HG03108 (cell line): ENCODE measurements at regions not wholly inside any gene's neighbourhood (a gene's known extent, or its start where the extent isn't known, plus 50 kb on each side); places are given as distances from the start of the nearest gene placed in this dataset.
A peak's percentile ranks its signal among the peaks of the same experiment; 100 is the strongest.

Experiments used
- ATAC-seq: cut with Tn5 transposase; IDR thresholded peaks from one replicate; pipeline ENCODE4 v1.9.1; 2021; ENCODE audit warnings: moderate library complexity; ENCODE audit not compliant: unreplicated experiment

DNA sequence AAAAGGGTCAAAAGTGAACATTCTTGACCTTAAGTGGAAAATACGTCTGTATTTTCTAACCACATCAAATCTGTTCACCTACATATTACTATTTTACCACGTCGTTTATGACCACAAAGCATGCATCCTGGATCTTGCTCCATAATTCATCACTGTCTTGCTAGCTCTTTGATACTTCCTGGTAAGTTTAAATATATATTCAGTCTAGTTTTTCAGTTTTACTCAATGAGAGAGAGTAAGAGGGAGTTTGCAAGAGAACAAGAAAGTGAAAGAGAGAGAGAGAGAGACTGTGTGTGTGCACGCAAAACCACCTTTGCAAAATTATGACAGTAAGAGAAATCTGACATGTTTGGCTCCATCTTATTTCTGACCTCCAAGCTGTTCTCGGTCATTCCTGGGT lies 173.7 kb upstream of the GALNTL6 start:
- peak; percentile 91 for ATAC-seq

DNA sequence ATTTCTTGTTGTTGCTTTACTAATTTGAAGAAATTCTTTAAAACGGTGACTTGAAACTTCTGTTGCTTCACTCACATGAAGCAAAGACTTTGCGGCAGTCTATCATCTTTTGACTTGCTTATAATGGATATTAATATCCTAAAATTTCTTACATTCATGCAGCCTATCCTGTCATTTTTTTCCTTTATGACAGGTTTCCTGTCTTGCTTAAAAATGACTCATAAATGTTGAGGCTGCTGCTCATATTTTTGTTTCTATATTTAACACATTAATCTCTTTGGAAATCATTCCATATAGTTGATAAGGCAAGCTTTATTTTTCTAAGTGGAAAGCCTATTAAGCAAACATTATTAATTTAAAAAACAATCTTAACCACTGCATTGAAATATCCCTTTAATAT lies 176.6 kb upstream of the GALNTL6 start:
- no peak for ATAC-seq

DNA sequence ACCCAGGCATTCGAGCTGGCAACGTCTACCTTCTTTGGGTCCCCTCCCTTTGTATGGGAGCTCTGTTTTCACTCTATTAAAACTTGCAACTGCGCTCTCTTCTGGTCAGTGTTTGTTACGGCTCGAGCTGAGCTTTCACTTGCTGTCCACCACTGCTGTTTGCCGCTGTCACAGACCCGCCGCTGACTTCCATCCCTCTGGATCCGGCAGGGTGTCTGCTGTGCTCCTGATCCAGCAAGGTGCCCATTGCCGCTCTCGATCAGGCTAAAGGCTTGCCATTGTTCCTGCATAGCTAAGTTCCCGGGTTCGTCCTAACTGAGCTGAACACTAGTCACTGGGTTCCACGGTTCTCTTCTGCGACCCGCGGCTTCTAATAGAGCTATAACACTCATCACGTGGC lies 183.5 kb upstream of the GALNTL6 start:
- no peak for ATAC-seq

DNA sequence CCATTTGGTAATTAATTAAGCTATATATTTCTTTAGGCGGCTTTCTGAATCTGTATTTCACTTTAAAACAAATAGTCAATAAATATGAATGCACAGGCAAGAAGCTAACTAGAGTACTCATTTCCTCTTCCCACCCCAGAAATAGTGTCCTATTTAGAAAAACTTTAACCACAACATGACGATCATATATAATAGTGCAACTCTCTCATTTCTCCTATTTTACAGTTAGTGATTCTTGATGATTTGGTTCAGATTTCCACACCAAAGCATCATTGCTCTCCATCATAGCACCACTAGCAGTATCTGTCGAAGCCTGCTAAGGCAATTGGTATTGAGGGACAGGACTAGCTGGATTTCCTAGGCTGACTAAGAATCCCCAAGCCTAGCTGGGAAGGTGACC lies 184.0 kb upstream of the GALNTL6 start:
- ATAC-seq = peak; percentile 87

DNA sequence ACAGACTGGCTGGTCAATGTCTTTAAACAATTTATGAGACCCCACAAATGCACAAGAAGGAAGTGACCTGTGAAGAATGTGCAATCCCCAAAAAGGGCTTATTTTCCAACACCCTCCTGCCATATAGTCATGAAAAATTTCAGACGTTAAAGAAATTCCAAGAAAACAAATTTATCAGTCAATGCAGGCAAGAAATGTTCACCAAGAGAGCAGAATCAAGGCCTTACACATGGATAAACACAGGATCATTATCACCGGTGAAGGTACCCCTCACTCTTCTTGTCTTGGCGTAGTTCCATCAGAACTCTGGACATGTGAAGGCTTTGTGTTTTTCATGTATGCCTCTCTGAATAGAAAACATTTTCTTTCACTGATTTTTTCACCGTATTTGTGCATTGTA lies 186.7 kb upstream of the GALNTL6 start:
- ATAC-seq = no peak

DNA sequence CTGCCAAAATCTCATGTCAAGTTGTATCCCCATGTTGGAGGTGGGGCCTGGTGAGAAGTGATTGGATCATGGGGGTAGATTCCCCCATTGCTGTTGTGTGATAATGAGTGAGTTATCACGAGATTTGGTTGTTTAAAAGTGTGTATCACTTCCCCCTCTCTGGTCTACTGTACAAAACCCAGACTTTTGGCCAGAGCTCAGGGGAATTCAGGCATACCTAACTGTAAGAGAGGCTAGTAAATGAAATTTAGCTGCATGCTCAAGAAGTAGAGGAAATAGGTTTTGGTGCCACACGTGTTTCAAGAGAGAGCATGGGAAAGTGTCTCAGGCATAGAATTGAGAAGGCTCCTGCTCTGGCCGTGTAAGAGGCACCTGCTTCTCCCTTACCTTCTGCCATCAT lies 190.5 kb upstream of the GALNTL6 start:
- ATAC-seq = no peak

DNA sequence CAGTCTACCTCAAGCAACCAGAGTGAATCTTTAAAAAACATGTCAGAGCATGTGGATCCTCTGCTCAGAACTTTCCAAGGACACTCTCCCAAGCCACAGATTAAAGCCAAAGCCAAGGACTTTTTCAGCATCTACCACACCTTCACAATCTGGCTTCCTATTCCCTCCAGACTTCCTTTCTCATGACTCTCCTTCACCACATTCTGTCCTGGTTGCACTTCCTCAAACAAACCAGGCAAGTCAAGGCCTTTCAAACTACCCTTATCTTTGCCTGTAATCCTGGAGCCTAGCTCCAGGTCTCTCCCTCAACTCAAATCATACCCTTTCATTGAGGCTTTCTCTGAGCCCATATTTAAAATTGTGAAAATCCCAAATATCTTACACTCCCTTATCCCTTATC lies 191.6 kb upstream of the GALNTL6 start:
- ATAC-seq = peak; percentile 50

DNA sequence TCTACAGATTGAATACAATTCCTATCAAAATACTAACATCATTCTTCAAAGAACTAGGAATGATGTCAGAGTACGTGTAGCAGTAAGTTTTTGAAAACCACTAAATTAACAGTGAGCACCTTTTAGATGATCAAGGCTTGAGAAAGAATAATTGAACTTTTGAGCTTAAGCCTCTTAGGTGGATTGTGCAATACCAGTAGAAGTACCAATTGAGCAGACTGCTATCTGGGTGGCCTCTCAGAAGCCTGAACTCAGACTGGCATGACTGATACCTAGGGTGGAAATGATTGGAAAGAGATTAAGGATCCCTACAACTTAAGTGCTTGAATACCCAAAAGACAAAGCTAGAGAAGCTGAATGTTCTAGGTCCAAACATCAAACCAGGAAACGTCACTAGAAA lies 200.3 kb upstream of the GALNTL6 start:
- no peak for ATAC-seq

DNA sequence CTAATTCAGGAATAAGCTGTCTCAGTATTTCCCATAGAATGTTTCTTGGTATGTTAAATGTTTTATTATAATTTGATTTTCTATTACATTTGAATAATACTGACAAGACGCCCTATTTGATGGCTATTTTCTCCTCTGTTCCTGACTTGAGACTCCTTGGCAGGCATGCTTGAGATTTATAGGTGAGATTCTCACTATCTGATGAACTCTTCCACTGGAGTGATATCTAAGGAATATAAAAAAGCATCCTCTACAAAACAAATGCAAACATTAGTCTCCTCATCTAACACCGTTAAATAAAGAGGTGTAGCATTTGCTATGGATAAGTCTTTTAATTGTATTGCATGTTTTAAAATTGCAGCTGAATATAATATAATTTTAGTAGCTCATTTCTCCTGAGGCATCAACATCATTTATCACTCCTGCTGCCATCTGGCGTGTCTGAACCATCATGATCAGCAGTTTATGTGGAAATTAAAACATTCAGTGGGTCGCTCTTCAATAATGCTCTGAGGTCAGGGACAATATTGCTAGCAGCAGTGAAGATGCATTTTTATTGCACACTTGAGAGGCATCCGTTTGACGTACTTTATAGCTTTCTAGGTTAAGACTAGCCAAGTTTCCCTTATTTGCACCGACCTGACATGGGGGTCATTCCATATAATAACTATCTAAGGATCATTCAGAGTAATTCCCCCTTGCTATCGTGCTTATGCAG lies 210.4 kb upstream of the GALNTL6 start:
- no peak for ATAC-seq

DNA sequence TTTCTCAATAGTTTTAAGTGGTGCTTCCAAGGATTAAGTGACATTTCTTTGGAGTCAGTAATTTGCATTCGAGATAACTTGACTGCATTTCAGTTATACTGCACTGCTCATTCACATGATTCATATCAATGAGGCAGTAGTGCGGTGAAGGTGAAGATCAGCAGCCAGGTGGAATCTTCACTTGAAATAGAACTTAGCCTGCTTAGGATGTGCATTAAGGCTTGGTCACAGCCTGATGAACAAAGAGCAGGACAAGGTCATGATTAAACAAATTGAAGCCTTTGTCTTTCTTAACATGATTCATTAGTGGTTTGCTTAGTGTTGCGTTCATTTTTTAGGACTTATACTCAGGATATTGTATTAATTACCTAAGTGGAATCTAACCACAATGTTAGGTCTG lies 212.1 kb upstream of the GALNTL6 start:
- ATAC-seq = no peak

DNA sequence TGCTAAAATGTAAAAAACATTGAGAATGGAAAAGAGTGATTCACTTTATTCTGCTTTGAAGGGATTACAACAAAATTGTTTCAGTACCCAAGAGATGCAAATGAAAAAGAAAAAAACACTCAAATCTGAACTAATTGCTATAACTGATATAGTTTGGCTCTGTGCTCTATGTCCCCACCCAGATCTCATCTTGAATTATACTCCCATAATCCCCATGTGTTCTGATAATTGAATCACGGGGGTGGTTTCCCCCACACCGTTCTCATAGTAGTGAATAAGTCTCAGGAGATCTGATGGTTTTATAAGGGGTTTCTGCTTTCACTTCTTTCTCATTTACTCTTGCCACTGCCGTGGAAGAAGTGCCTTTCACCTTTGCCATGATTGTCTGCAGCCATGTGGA lies 213.6 kb upstream of the GALNTL6 start:
- no peak for ATAC-seq

DNA sequence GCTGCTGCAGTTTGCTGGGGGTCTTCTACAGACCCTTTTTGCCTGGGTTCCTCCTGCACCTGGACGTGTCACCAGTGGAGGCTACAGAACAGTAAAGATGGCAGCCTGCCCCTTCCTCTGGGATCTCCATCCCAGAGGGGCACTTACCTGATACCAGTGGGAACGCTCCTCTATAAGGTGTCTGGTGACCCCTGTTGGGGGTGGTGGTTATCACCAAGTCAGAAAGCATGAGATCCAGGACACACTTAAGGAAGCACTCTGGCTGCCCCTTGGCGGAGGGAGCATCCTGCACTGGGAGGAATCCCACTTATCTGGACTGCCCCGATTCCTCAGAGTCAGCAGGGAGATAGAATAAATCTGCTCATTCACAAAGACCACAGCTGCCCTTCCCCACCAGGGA lies 218.9 kb upstream of the GALNTL6 start:
- ATAC-seq = no peak

DNA sequence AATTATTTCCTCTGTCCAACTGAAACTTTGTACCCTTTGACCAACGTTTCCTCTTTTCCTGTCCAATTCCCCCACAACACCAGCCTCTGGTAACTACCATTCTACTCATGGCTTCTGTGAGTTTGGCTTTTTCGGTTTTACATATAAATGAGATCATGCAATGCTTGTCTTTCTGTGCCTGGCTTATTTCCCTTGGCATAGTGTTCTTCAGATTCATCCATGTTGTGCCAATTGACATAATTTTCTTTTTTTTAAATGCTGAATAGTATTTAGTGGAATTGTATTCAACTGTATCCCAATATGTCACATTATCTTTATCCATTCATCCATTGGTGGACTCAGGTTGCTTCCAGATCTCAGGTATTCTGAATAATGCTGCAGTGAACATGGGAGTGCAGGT lies 222.5 kb upstream of the GALNTL6 start:
- no peak for ATAC-seq

DNA sequence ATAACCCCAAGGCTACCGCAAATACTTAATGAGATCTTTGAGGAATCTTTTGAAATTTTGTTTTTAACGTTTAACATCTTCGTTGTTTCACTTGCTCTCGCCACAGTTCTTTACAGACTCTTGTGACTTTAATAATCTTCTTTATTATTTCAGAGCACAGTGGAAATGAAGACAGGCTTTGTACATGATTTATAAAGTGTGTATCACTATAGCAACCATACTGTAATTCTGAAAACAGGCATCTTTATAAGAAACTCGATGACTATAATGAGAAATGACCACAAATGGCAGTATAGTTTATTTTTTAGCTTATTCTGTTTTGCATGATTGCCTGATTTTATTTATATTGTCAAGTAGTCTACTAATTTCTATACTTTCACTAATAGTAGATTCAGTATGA lies 224.4 kb upstream of the GALNTL6 start:
- no peak for ATAC-seq

DNA sequence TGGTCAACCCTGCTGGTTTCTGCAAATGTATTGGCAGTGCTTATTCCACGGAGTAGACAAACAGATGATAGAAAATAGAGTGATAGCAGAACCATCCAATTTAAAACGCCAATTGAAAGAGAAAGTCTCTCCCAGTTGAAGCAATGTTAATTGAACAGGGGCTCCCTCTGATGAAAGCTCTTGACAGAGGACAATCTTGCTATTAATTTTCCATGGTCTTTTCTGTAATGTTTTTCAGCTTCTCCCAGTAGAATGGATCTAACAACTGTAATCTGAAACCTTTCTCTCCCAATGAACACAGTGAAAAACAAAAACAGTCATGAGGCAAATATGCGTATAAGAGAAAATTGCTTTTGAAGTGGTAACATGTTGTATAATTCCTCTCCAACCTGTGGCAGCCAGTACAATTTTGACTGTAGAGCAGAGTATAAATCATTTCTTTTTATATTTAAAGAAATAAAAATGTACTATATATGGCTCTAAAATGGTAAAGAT lies 225.1 kb upstream of the GALNTL6 start:
- ATAC-seq = no peak

DNA sequence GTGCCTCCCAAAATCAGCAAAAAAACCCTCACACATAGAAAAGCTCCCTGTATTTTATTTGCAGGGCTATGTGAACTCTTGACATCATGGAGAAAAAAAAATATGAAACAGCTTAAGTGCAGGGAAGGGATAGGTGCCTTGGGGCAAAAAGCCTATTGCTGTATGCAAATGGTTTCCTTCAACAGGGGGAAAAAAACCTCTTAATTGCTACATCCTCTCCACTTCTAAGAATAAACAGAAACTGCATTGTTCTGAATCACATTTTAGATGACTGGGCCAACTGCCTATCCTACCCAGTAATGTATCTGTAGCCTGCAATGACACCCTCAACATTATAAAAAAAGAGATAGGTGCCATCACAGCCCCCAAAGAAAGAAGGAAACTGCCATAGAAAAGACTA lies 229.4 kb upstream of the GALNTL6 start:
- ATAC-seq = no peak

DNA sequence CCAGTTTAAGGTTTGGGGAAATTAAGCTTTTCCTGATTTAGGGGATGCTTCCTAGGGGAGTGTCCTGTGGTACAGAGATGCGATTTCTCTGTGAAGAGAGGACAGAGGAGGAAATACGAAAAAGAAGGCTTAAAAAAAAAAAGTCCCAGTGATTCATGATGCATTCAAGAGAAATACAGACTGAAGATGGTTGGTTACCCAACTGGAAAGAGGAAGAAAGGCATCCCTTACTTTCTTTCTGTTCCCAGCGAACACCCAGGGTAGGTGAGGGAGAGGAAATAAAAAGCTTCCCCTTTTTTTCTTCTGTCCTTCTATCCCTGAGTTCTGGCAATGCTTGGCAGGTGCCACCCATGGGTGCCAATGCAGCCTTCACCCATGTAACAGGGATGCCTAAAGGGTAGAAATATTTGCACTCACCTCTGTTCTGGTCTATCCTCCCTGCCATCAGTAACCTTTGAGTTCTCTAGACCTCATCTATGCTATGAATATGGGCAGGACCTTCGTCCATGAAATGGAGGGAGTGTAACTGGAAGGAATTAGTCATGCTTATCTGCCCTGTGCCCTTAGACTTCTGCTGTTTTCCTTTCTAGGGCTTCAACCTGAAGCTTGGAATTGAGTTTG lies 230.1 kb upstream of the GALNTL6 start:
- no peak for ATAC-seq

DNA sequence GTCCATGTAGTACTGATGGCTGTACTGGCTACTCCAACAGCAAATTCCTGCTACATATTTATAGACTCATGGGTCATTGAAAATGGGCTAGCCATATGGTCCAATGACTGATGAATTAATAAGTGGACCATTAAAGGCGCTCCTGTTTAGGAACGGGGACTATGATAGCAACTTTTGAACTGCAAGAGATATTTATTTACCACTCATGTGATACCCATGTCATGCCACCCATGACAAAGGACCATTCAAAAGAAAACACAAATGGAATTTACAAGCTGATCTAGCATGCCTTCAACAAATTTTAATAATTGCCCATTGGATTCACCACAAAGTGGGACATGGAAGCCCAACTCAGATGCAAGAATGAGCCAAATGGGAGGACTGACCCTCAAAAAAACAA lies 240.0 kb upstream of the GALNTL6 start:
- no peak for ATAC-seq

DNA sequence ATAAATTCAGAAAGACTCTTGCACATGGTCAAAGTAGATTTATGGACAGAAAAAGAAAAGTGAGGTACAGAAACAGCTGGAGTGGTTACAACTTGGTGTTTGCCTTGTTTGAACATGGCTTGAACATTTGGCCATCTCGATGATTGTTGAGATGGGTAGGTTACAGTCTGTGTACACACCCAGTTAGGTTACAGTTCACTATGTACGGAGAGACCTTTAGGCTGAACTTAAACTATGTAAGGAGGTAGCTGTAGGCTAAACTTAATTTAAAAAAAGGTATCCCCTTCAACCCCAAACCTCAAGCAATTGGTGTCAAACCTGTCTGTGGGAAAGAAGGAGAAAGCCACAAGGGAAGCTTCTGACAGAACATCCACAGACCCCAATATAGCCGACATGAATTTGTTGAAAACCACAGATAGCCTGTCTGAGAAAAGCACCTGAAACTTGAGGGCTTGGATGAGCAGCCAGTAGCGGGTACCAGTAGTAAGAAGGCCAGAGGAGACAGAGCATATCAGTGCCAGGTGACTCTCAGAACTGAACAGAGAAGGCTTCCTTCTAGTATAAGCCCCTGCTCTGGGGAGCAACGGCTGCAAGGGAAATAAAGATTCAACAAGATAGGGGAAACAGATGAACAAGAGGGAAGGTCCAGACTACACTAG lies 247.9 kb upstream of the GALNTL6 start:
- peak; percentile 46 for ATAC-seq

DNA sequence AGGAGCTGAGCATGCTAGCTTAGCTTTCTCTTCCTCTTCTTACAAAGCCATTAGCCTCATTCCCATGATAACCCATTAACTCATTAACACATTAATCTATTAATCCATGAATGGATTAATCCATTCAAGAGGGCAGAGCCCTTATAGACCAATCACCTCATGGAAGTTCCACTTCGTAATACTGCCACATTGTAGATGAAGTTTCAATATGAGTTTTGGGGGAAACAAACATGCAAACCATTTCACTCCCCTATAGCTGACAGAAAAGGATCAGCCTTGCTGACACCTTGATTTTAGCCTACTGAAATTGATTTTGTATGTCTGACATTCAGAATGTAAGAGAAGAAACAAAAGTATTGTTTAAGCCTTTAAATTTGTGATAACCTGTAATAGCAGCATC lies 251.8 kb upstream of the GALNTL6 start:
- no peak for ATAC-seq

DNA sequence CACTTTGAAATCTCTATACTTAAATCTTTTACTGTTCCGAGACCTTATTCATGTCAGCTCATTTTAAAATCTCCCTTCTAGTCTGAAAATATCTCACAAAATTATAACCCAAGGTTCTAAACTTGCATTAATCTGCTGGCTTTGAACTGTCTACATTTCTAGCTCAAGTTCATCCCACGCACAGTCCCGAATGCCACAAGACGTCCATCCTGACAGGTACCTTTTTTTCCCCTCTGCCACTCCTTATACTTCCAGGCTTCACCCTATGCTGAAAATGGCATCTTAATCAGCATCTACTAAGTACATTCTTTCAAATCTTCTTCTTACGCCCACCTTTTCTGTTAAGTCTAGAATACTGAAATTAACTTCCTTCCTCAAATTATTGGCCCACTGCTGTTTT lies 259.2 kb upstream of the GALNTL6 start:
- no peak for ATAC-seq

DNA sequence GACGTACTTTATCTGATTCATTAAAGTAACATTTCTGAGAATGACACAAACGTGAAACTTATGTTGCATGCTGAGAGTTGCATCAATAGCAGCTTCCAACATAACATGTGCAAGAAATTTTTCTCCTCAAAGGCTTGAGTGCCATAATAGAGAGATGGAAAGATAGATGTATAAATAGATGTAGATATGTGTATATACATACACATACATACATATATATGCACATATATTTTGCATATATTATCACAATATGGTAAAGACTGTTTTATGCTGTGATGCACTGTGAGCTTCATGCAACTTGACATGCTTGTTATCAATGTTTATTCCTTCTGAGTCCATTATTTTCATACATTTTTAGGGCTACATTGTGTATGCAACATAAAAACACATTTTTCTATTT lies 270.6 kb upstream of the GALNTL6 start:
- ATAC-seq = no peak
